Inferior parietal cortex (tissue), 1 donor: ENCODE measurements at regions not wholly inside any gene's neighbourhood (a gene's known extent, or its start where the extent isn't known, plus 50 kb on each side); places are given as distances from the start of the nearest gene placed in this dataset.

Experiments
- DNase-seq: peaks from one replicate; pipeline ENCODE4 v3.0.0-alpha.2; 2016; ENCODE audit errors: extremely low spot score

DNA sequence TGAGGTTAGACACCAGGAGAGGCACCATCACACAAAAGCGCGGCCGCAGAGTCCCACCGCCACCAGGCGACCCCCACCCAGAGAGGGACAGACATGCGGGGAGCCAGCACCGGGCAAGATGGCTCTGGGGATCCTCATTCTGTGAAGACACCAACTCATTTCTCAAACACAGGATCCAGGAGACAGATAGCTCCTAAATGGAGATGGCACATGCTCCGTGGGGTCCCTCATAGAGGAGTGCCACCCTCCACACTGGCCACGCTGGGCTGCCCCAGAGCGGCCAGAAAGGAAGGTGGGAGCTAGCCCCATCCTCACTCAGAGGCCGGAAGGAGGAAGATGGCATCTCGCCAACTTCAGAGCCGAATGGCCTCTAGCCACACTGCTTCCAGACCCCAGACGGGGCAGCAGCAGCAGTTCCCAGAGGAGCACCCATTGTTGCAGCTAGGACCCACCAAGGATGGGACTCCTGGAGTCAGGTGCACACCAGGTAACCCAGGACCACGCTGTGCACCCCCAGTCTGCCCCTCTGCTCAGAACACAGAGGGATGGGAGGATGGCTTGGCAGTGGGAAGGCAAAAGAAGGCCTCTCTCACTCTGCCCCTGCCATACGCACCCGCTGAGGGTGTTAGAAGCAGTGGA lies 78.6 kb downstream of the ZIC5 start:
- DNase-seq = no peak

- DNase-seq = no peak
Observed at GRCh38 chr13:99892196-99892613, 79.4 kb downstream of the ZIC5 start.

GRCh38 chr13:99886706-99887105 lies 84.9 kb downstream of the ZIC5 start:
- DNase-seq = no peak

GRCh38 chr13:99884913-99885312 lies 86.7 kb downstream of the ZIC5 start:
- no peak for DNase-seq

DNA sequence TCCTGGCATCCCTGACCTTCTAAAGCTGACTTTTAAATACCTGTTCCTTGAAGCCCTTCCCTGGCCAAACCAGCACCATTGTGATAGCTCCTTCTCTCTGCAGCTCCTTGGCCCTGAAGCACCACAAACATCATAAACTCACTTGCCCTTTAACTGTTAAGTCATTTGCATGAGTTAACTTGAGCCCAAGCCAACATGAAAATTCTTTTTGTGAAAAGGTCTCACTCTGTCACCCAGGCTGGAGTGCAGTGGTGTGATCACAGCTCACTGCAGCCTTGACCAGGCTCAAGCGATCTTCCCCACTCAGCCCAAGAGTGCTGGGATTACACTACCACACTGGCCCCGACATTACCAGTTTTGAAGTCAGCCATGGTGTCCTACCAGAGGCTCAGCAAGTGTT lies 87.8 kb downstream of the ZIC5 start:
- no peak for DNase-seq

GRCh38 chr13:99878921-99879610 lies 92.5 kb downstream of the ZIC5 start:
- DNase-seq = no peak

DNA sequence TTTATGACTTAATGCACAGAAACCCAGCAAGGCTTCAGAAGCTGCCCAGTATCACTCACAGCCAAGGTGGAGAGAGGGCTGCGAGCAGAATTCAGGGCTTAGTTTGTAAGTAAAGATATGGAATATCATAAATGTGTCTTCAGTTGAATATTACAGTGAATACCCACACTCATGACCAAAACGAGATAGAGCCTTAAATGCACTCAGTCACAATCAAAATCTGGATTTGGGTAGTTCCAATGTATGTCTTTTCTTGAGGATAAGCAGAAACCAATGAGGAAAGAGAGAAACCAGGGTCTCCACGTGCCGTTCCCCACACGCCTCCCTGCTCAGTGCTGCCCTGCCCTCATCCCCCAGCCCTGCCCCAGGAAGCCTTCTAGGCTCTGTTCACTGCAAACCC lies 94.9 kb downstream of the ZIC5 start:
- DNase-seq = no peak

GRCh38 chr13:99875391-99875790 lies 96.2 kb downstream of the ZIC5 start:
- DNase-seq = no peak

DNA sequence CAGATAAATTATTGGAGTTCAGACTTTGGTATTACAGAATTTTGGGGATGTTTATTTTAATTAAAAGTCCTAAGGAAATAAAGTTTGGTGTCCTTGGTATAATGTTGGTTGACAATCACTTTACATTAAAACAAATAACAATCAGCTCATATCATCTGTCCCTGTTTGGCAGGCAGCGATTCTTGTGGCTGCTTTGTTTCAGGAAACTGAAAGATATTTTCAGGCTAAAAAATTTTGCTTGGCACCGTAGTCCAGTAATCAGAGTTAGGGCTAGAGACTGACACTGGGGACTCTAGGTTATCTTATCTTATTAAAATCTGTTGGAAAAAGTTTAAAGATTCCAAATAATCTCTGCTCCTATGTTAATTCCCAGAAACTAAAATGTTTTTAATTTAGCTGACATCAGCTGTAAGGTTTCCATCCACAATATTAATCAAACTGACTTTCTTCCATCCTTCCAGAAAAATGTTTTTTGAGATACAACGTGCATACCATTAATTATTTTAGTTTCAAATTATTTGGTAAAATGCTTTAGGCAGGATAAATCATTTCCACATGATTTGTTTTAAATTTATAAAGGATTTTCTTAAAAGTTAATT lies 97.6 kb downstream of the ZIC5 start:
- DNase-seq = no peak

DNA sequence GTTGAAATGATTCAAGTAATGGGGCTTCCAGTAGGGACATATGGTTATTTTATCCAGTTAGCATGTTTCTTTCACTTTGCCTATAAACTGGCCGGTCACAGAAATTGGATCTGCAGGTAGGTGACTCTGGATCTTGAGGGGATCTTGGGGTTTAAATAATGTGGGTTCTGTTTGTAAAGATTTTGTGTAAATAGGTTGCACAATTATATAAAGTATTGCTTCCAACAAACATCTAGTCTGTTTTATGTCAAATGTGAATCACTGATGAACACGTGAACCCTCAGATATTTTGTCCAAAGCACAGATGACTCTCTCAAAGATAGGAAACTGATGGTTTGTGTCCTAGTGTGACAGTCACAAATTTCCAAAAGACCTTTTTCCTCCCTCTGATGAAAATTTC lies 98.4 kb downstream of the ZIC5 start:
- no peak for DNase-seq

DNA sequence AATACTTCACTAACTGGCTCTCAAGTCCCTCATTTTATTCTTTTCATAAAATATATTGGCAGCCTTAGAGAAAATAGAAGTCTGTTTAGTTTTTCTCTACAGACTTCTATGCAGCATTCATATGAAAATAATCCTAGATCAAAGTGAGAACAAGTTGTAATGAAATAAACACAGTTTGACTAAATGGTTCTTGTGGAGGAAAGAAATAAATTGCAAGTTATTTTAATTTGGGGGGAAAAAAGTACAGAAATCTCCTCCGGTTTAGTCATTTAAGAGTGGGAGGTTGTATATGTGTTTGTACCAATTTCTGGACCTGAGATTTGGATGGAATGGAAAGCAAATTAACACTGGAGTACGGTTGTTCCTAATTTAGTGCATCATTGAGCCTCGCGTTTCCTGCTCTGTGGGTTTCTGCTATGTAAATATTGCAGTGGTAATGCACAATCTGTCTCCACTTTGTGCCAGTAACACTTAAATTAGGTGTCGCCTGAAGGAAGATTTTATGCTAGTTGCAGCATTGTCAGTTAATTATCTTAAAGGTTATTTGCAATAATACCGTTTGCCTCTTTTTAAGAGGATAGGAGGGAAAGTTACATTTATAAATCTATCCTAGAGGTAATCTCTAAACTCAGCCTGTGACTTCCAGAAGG lies 100.2 kb downstream of the ZIC5 start:
- DNase-seq = no peak

- no peak for DNase-seq
Observed at GRCh38 chr13:99870541-99870940, 101.0 kb downstream of the ZIC5 start.

- no peak for DNase-seq
Observed at GRCh38 chr13:99869830-99870229, 101.7 kb downstream of the ZIC5 start.

- no peak for DNase-seq
Observed at GRCh38 chr13:99868767-99869166, 102.8 kb downstream of the ZIC5 start.

DNA sequence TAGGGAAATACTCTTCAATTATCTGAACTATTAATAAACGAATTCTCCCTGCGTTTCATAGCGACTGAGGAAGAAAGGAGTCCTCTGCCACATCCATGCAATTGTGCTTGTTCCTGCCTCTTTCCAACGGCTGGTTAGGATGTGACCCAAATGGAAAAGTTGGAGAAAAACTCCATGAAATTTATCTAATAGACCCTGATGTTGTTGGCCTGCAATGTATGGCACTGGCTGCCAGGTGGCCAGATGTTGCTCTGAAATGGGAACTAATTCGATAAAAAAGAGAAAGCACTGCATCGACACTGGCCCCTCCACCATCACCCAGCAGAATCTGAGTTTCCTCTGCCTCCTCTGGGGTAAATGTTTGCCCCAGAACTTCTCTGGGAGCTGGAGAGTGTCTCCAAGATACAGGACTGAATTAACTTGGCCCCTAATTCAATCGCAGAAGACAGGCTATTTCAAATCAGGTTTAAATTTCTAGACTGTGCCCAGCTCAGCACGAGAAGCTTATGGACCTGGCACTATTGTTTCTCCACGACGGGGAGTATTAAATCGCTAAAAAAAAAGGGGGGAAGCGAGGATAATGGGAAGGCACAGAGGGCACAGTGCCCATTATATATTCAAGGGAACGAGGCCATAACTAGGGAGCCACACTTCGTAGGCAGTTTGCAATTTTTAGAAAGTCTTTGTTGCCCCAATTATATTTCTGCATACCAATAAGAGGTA lies 103.9 kb downstream of the ZIC5 start:
- no peak for DNase-seq

DNA sequence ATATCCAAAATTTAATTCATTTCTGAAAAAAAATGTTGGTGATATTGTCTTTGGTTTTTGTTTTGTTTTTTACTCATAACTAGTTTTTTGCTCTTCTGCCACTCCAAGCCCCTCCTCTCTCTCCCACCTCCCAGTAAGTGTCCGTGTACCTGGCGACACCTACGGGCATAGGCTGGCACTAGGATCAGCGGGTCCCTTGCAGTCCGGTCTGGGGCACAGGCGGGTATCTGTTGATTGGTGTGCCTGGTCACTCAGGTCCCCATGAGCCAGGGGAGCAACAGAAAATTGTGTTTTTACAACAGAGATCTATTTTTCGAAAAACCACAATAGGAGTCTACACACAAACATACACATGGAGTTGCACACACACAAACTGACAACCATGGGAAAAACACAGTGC lies 104.8 kb downstream of the ZIC5 start:
- no peak for DNase-seq

GRCh38 chr13:99865420-99865930 lies 106.1 kb downstream of the ZIC5 start:
- DNase-seq = no peak

- DNase-seq = no peak
Observed at GRCh38 chr13:99864627-99864990, 107.0 kb downstream of the ZIC5 start.

DNA sequence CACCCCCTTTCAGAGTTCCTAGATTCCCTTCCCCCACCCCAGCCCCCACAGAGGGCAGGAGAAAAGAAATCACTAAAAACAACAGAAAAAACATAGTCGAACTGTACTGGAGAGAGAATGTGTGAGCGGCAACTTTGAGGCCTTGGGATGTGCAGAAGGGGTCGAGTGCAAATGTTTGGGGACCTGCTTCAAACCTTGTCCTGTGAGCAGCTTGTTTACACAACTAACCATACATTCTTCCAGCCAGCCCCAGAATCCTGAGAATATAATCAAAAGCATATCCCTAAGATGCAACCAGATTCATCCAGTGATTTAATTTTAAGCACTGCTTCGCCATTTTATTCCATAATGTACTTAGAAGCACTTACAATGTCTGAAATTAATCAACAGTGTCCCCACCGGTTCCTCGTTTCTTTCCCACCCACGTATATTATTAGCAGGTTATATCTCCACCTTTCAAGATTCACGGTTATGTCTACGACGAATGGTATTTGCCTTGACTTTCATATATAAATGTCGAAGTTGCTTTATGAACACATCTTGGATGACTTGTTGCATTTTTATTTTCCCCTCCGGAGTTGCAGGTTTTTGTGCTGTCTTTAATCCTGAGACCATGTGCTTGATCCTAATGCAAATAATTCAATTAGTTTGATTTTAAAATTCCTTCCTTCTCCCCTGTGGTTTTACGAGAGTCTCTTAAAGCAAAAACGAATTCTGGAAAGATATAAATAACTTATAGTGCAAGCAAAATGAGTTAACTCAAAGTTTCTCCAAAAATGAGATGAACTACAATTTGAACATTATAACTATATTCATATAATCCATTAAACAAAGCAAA lies 107.6 kb downstream of the ZIC5 start:
- DNase-seq = no peak

- no peak for DNase-seq
Observed at GRCh38 chr13:99862244-99862643, 109.3 kb downstream of the ZIC5 start.

- DNase-seq = no peak
Observed at GRCh38 chr13:99861771-99862170, 109.8 kb downstream of the ZIC5 start.
